ENCODE measurements at regions not wholly inside any gene's neighbourhood (a gene's known extent, or its start where the extent isn't known, plus 50 kb on each side); places are given as distances from the start of the nearest gene placed in this dataset.

DNA sequence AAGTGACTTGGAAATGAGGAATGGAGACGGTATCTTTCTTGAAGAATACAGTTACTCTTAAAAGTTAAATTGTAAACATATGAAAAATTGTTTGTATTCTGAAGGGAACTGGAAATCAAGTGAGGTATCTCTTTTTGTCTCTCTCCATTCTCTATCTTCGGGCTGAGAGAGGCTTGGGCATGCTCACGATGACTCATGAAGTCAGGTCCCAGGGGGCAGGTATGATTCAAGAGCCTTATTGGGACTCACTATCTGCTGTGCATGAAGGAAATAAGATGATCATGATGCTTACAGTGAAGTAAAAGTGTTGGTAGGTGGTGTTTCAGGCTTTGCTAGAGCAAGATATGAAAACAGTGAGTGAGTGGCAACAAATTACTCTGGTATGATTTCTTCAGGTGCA, 200.4 kb upstream of the PITX2 start:
- TF ChIP-seq, protein P1, sequence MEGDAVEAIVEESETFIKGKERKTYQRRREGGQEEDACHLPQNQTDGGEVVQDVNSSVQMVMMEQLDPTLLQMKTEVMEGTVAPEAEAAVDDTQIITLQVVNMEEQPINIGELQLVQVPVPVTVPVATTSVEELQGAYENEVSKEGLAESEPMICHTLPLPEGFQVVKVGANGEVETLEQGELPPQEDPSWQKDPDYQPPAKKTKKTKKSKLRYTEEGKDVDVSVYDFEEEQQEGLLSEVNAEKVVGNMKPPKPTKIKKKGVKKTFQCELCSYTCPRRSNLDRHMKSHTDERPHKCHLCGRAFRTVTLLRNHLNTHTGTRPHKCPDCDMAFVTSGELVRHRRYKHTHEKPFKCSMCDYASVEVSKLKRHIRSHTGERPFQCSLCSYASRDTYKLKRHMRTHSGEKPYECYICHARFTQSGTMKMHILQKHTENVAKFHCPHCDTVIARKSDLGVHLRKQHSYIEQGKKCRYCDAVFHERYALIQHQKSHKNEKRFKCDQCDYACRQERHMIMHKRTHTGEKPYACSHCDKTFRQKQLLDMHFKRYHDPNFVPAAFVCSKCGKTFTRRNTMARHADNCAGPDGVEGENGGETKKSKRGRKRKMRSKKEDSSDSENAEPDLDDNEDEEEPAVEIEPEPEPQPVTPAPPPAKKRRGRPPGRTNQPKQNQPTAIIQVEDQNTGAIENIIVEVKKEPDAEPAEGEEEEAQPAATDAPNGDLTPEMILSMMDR (conservative IDR thresholded peaks at IDR 0.05; ENCODE audit: control insufficient read depth, insufficient read depth, low read depth, low read length), result no peak
- no peak overlapping the region for H3K4me3 ChIP-seq (ENCODE audit: control insufficient read depth, low read depth, low read length)
- DNase-seq (ENCODE audit: low read depth), result peak; percentile 89

DNA sequence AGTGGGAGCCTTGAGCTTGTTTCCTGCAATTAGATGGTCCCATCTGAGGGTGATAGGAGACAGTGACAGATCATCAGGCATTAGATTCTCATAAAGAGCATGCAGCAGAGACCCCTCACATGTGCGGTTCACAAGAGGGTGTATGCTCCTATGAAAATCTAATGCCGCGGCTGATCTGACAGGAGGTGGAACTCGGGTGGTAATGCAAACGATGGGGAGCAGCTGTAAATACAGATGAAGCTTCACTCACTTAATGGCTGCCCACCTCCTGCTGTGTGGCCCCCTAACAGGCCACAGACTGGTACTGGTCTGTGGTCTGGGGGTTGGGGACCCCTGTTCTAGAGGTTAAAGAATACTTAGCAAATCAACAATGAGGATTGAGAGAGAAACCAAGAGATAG, 201.5 kb upstream of the PITX2 start:
- TF ChIP-seq, protein P1 (conservative IDR thresholded peaks at IDR 0.05; ENCODE audit: control insufficient read depth, insufficient read depth, low read depth, low read length), result no peak

DNA sequence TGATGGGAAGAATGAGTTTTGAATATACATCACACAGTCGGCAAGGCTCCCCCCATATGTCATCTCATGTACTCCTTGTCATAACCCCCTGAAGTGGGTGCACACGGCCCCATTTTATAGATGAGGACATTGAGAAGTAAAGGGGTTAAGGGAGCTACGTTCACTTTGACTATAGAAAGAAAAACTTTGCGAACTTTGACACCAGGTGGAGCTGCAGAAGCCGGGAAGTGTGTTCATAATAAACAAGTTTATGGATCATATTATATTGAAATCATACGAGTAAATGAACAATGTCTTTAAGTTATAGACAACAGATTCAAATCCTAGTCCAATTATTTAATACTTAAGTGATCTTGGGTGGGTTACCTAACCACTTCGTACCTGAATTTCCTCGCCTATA, 203.8 kb upstream of the PITX2 start:
- no peak for DNase-seq (ENCODE audit: low read depth)
- TF ChIP-seq, protein P1 (conservative IDR thresholded peaks at IDR 0.05; ENCODE audit: control insufficient read depth, insufficient read depth, low read depth, low read length), result no peak
- H3K4me3 ChIP-seq (ENCODE audit: control insufficient read depth, low read depth, low read length), result no peak overlapping the region

More for the DNA sequence above, 201.5 kb upstream of the PITX2 start:
- no peak overlapping the region for H3K4me3 ChIP-seq (ENCODE audit: control insufficient read depth, low read depth, low read length)
- no peak for DNase-seq (ENCODE audit: low read depth)

DNA sequence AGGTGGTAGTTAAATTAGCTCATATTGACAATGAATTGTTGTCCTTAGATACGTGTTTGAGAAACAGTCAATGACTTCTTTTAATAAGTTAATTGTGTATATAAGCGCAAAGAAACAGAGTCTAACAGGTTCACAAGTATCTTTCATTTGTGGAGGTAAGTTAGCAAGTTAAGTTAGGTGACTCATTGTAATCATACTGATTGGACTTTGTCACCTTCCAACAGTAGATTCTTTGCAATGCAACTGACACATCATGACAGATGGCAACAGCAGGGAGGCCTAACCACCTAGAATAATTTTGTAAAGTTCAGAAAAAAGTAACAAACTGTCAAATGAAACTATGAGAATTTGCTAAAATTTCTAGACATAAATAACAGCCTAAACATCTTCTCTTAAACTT, 207.6 kb upstream of the PITX2 start:
- TF ChIP-seq, protein P1 (conservative IDR thresholded peaks at IDR 0.05; ENCODE audit: control insufficient read depth, insufficient read depth, low read depth, low read length), result no peak
- no peak overlapping the region for H3K4me3 ChIP-seq (ENCODE audit: control insufficient read depth, low read depth, low read length)

DNA sequence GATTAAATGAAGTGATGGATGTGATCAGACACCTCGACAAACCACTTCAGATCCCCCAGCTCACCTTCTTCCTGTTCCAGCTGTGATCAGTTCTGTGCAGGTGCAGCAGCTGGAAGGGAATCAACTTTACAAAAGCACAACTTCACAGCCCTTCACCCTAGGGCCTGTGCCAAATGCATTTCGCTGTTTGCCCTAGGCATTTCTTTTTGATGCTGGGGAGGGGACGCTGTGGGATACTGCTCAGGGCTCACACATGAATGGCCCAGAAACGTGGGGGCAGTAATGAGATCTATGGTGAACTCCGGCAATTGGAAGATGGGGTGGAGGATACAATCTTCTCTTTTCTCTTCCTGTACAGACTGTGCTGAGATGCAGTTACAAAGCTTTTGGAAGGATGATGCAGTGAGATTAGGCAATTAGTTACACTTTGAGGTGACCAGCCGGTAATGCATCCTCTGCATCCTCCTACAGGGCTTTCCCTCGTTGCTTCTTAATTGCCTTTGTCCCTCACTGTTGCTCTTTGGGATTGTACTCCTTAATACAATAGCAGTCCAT, 215.1 kb upstream of the PITX2 start:
- TF ChIP-seq, protein P1 (conservative IDR thresholded peaks at IDR 0.05; ENCODE audit: control insufficient read depth, insufficient read depth, low read depth, low read length), result no peak

More for the DNA sequence above, 207.6 kb upstream of the PITX2 start:
- no peak for DNase-seq (ENCODE audit: low read depth)

DNA sequence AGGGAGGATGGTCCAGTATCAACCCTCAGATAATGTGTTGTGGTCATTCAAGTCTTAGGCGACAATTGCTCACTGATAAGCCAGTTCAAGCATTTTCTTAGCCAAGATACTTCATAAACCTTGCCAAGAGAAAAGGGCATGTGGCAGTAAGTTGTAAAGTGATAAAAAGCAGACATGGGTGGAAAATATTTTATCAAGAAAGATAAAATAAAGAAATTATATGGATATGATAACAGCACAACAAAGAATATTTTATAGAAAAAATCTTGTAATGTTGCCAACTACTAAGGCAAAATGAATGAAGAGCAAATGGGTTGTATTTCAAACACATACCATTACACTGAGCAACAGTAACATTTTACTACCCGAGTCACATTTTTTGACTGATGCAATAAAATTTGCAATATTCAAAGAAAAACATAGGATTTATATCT, 217.4 kb upstream of the PITX2 start:
- no peak overlapping the region for H3K4me3 ChIP-seq (ENCODE audit: control insufficient read depth, low read depth, low read length)
- DNase-seq (ENCODE audit: low read depth), result peak; percentile 63

More for the DNA sequence above, 215.1 kb upstream of the PITX2 start:
- DNase-seq (ENCODE audit: low read depth), result no peak
- no peak overlapping the region for H3K4me3 ChIP-seq (ENCODE audit: control insufficient read depth, low read depth, low read length)

More for the DNA sequence above, 217.4 kb upstream of the PITX2 start:
- TF ChIP-seq, protein P1 (conservative IDR thresholded peaks at IDR 0.05; ENCODE audit: control insufficient read depth, insufficient read depth, low read depth, low read length), result no peak

Data from fibroblast of mammary gland (primary cell).